Type B pancreatic cell (in vitro differentiated cells): ENCODE measurements at regions not wholly inside any gene's neighbourhood (a gene's known extent, or its start where the extent isn't known, plus 50 kb on each side); places are given as distances from the start of the nearest gene placed in this dataset.

Source experiments
- DNase-seq: peaks from one replicate; pipeline ENCODE4 v3.0.0; 2021; ENCODE audit warnings: mixed read lengths; ENCODE audit not compliant: unreplicated experiment; ENCODE audit errors: extremely low spot score
- H3K27ac Mint-ChIP-seq: 2 replicates; pipeline ENCODE4 v1.8.0; 2021; ENCODE audit warnings: mild to moderate bottlenecking, mixed read lengths
- H3K27me3 Mint-ChIP-seq: 2 replicates; pipeline ENCODE4 v1.8.0; 2021; ENCODE audit warnings: mixed read lengths
- H3K36me3 Mint-ChIP-seq: 2 replicates; pipeline ENCODE4 v1.8.0; 2021; ENCODE audit warnings: mixed read lengths
- H3K4me1 Mint-ChIP-seq: one replicate; pipeline ENCODE4 v1.8.0; 2021; ENCODE audit warnings: mixed read lengths; ENCODE audit not compliant: unreplicated experiment
- H3K4me3 Mint-ChIP-seq: 2 replicates; pipeline ENCODE4 v1.8.0; 2021; ENCODE audit warnings: mild to moderate bottlenecking, mixed read lengths
- H3K9me3 Mint-ChIP-seq: 2 replicates; pipeline ENCODE4 v1.8.0; 2021; ENCODE audit warnings: mixed read lengths
- CTCF ChIP-seq: fragments of 200-600 bp; sonication (generic); conservative IDR thresholded peaks from 2 replicates; pipeline ENCODE4 v1.5.0; 2021; ENCODE audit warnings: antibody characterized with exemption, mild to moderate bottlenecking

- no peaks in the 10 kb centered on the region for H3K27me3 Mint-ChIP-seq
- no peaks in the 10 kb centered on the region for H3K36me3 Mint-ChIP-seq
- no peak overlapping the region for H3K4me3 Mint-ChIP-seq
- TF ChIP-seq CTCF, result no peak
- no peak for DNase-seq
- no peaks in the 10 kb centered on the region for H3K9me3 Mint-ChIP-seq
- H3K27ac Mint-ChIP-seq, result no peak overlapping the region
- H3K4me1 Mint-ChIP-seq, result no peaks in the 10 kb centered on the region
Measured at GRCh38 chr5:25764733-25765132, 1120.0 kb upstream of the CDH10 start.

GRCh38 chr5:25763781-25764180 is 1119.0 kb upstream of the CDH10 start:
- H3K36me3 Mint-ChIP-seq, result no peaks in the 10 kb centered on the region
- H3K27me3 Mint-ChIP-seq, result no peaks in the 10 kb centered on the region
- no peak overlapping the region for H3K27ac Mint-ChIP-seq
- no peaks in the 10 kb centered on the region for H3K9me3 Mint-ChIP-seq
- no peaks in the 10 kb centered on the region for H3K4me1 Mint-ChIP-seq
- no peak for DNase-seq
- H3K4me3 Mint-ChIP-seq, result no peak overlapping the region
- TF ChIP-seq CTCF, result no peak

GRCh38 chr5:25754895-25755294 is 1110.1 kb upstream of the CDH10 start:
- no peak for DNase-seq
- Mint-ChIP-seq H3K27ac (no peak overlapping the region), H3K9me3 (peaks cover 5% of the 10 kb centered on the region), H3K36me3 (no peaks in the 10 kb centered on the region), H3K4me3 (no peak overlapping the region), H3K4me1 (no peaks in the 10 kb centered on the region), H3K27me3 (no peaks in the 10 kb centered on the region)
- TF ChIP-seq CTCF, result no peak

- no peaks in the 10 kb centered on the region for H3K4me1 Mint-ChIP-seq
- TF ChIP-seq CTCF, result no peak
- H3K9me3 Mint-ChIP-seq, result no peaks in the 10 kb centered on the region
- no peaks in the 10 kb centered on the region for H3K27me3 Mint-ChIP-seq
- H3K4me3 Mint-ChIP-seq, result no peak overlapping the region
- no peaks in the 10 kb centered on the region for H3K36me3 Mint-ChIP-seq
- no peak overlapping the region for H3K27ac Mint-ChIP-seq
- no peak for DNase-seq
Measured at GRCh38 chr5:25744908-25745307, 1100.1 kb upstream of the CDH10 start.

- no peak for DNase-seq
- H3K27me3 Mint-ChIP-seq, result peaks cover 5% of the 10 kb centered on the region
- H3K36me3 Mint-ChIP-seq, result no peaks in the 10 kb centered on the region
- no peaks in the 10 kb centered on the region for H3K4me1 Mint-ChIP-seq
- no peak for TF ChIP-seq CTCF
- no peak overlapping the region for H3K27ac Mint-ChIP-seq
- H3K9me3 Mint-ChIP-seq, result no peaks in the 10 kb centered on the region
- H3K4me3 Mint-ChIP-seq, result no peak overlapping the region
Measured at GRCh38 chr5:25716680-25717079, 1071.9 kb upstream of the CDH10 start.

GRCh38 chr5:25713259-25713658 is 1068.5 kb upstream of the CDH10 start:
- no peak overlapping the region for H3K4me3 Mint-ChIP-seq
- no peaks in the 10 kb centered on the region for H3K4me1 Mint-ChIP-seq
- no peaks in the 10 kb centered on the region for H3K36me3 Mint-ChIP-seq
- no peak for TF ChIP-seq CTCF
- peaks cover 5% of the 10 kb centered on the region for H3K27me3 Mint-ChIP-seq
- no peak for DNase-seq
- no peaks in the 10 kb centered on the region for H3K9me3 Mint-ChIP-seq
- no peak overlapping the region for H3K27ac Mint-ChIP-seq
